Fibroblast of pulmonary artery (primary cell): ENCODE measurements at regions not wholly inside any gene's neighbourhood (a gene's known extent, or its start where the extent isn't known, plus 50 kb on each side); places are given as distances from the start of the nearest gene placed in this dataset.

ENCODE experiments used
- DNase-seq: peaks from one replicate; pipeline ENCODE4 v3.0.0-alpha.2; 2010; ENCODE audit warnings: low read depth
- H3K4me3 ChIP-seq: replicated peaks from 2 replicates; pipeline ENCODE4 v1.5.1; 2011; ENCODE audit warnings: low read depth, mild to moderate bottlenecking, control low read depth, low read length, moderate library complexity
- TF ChIP-seq, protein P1 (sequence below): IDR thresholded peaks from 2 replicates; pipeline ENCODE4 v1.5.1; 2011; ENCODE audit warnings: mild to moderate bottlenecking, control low read depth, low read length, inconsistent platforms; ENCODE audit errors: missing control alignments

DNA sequence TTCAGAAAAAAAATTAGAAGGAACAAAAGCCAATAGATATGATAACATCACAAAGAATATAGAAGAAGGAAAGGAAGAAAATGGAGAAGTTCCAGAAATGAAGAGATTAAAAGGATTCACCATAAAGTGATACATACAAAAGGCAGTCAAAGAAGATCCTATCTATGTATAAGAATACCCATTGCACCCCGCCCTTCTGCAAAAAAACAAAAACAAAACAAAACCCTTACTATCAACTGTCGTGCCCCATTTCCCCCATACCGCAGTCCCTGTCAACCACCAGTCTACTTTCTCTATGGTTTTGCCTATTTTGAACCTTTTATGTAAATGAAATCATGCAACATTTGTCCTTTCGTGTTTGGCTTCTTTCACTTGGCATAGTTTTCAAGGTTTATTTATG lies 385.6 kb downstream of the PRDM5 start:
- no peak overlapping the region for H3K4me3 ChIP-seq
- TF ChIP-seq, protein P1, sequence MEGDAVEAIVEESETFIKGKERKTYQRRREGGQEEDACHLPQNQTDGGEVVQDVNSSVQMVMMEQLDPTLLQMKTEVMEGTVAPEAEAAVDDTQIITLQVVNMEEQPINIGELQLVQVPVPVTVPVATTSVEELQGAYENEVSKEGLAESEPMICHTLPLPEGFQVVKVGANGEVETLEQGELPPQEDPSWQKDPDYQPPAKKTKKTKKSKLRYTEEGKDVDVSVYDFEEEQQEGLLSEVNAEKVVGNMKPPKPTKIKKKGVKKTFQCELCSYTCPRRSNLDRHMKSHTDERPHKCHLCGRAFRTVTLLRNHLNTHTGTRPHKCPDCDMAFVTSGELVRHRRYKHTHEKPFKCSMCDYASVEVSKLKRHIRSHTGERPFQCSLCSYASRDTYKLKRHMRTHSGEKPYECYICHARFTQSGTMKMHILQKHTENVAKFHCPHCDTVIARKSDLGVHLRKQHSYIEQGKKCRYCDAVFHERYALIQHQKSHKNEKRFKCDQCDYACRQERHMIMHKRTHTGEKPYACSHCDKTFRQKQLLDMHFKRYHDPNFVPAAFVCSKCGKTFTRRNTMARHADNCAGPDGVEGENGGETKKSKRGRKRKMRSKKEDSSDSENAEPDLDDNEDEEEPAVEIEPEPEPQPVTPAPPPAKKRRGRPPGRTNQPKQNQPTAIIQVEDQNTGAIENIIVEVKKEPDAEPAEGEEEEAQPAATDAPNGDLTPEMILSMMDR = no peak
- no peak for DNase-seq

GRCh38 chr4:120528428-120528827 lies 394.1 kb downstream of the PRDM5 start:
- DNase-seq = no peak
- TF ChIP-seq, protein P1 = no peak
- H3K4me3 ChIP-seq = no peak overlapping the region

GRCh38 chr4:120526033-120526432 lies 396.5 kb downstream of the PRDM5 start:
- no peak overlapping the region for H3K4me3 ChIP-seq
- TF ChIP-seq, protein P1 = no peak
- DNase-seq = no peak

- no peak overlapping the region for H3K4me3 ChIP-seq
- no peak for DNase-seq
- TF ChIP-seq, protein P1 = no peak
Measured at GRCh38 chr4:120525106-120525505, 397.4 kb downstream of the PRDM5 start.

- no peak for DNase-seq
Measured at GRCh38 chr4:120524237-120524636, 398.3 kb downstream of the PRDM5 start.

DNA sequence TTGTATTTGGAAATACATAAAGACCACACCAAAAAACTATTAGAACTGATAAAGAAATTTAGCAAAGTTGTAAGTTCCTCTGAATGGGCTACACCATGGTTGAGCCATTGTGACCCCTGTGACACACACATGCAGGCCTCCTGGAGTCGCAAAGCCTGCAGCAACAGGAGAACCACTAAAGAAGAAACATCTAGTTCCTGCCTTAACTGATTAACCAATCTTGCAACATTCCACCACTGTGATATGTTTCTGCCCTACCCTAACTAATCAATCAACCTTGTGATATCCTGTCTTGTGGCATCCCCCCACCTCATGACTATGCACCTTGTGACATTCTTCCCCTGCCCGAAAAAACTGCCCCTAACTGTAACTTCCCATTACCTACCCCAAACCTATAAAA lies 401.8 kb downstream of the PRDM5 start:
- no peak overlapping the region for H3K4me3 ChIP-seq
- TF ChIP-seq, protein P1 = no peak
- no peak for DNase-seq

More at GRCh38 chr4:120524237-120524636, 398.3 kb downstream of the PRDM5 start:
- TF ChIP-seq, protein P1 = no peak
- H3K4me3 ChIP-seq = no peak overlapping the region

GRCh38 chr4:120517966-120518365 lies 404.6 kb downstream of the PRDM5 start:
- TF ChIP-seq, protein P1 = no peak
- DNase-seq = peak; percentile 94
- peak overlapping the region; percentile 27 for H3K4me3 ChIP-seq
